Lower lobe of right lung (tissue), 2 donors: ENCODE measurements at regions not wholly inside any gene's neighbourhood (a gene's known extent, or its start where the extent isn't known, plus 50 kb on each side); places are given as distances from the start of the nearest gene placed in this dataset.
"Not testable (repeated sequence)": the region's sequence is repeated elsewhere in the genome, so short reads cannot be mapped to it uniquely, and the experiment has no call there.

Experiments
- ATAC-seq, 2 donors: fragments of 200-7000 bp; cut with Tn5 transposase; one replicate each; pipeline ENCODE4 v1.9.1; 2020 to 2022; ENCODE audit warnings: mild to moderate bottlenecking in 2 of 2, moderate library complexity in 2 of 2
- DNase-seq: peaks from one replicate; pipeline ENCODE4 v3.0.0-alpha.2; 2020
- H3K27ac ChIP-seq: fragments of 200-600 bp; one replicate; pipeline ENCODE4 v1.8.0; 2022
- H3K27me3 ChIP-seq: fragments of 200-600 bp; one replicate; pipeline ENCODE4 v1.8.0; 2022; ENCODE audit warnings: low read depth
- H3K36me3 ChIP-seq: fragments of 200-600 bp; one replicate; pipeline ENCODE4 v1.8.0; 2022; ENCODE audit warnings: mild to moderate bottlenecking
- H3K4me1 ChIP-seq: fragments of 200-600 bp; one replicate; pipeline ENCODE4 v1.8.0; 2022
- H3K4me3 ChIP-seq: fragments of 200-600 bp; one replicate; pipeline ENCODE4 v1.8.0; 2022; ENCODE audit warnings: mild to moderate bottlenecking
- H3K9me3 ChIP-seq: fragments of 200-600 bp; one replicate; pipeline ENCODE4 v1.8.0; 2022
- CTCF ChIP-seq: fragments of 200-600 bp; IDR thresholded peaks from one replicate; pipeline ENCODE4 v1.8.0; 2022; ENCODE audit warnings: antibody characterized with exemption, mild to moderate bottlenecking
- intact Hi-C: fragments of 100-400 bp; cut with DNase I; formaldehyde crosslinking; loops from one replicate; pipeline ENCODE4 v1.11.0; 2022
- donor health status: DM: no; HTN: yes; CAD: no; lungs with severe emphysema.

DNA sequence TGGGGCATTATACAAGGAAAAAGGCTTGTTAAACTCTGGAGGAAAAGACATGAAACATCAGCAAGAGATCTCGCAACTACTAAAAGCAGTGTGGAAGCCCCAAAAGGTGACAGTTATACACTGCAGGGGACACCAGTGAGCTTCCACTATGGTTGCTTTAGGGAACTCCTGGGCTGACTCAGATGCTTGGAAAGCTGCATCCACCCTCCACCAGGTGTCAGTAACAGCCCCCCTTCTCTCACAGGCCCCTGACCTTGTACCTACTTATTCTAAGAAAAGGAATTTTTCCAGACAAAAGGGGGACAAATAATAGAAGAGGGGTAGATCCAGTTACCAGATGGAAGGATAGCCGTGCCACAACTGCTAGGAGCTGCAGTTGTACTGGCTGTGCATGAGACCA is 154.4 kb upstream of the COX7C start:
- TF ChIP-seq CTCF = no peak
- Histone ChIP-seq H3K4me3 (no peak overlapping the region), H3K36me3 (no peaks in the 10 kb centered on the region), H3K4me1 (no peaks in the 10 kb centered on the region), H3K27ac (no peak overlapping the region), H3K9me3 (peaks cover 22% of the 10 kb centered on the region), H3K27me3 (no peaks in the 10 kb centered on the region)
- ATAC-seq = no peak
- intact Hi-C loops = no loop called here
- DNase-seq = no peak

- intact Hi-C loops = no loop called here
Observed at GRCh38 chr5:86465052-86465838, 152.5 kb upstream of the COX7C start.

DNA sequence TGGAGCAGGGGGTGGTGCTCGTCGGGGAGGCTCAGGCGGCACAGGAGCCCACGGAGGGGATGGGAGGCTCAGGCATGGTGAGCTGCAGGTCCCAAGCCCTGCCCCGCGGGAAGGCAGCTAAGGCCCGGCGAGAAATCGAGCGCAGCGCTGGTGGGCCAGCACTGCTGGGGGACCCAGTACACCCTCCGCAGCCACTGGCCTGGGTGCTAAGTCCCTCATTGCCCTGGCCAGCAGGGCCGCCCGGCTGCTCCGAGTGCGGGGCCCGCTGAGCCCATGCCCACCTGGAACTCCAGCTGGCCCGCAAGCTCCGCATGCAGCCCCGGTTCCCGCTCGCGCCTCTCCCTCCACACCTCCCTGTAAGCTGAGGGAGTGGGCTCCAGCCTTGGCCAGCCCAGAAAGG is 151.0 kb upstream of the COX7C start:
- H3K4me1 ChIP-seq, H3K36me3 ChIP-seq, intact Hi-C loops, H3K4me3 ChIP-seq, DNase-seq, ATAC-seq, H3K27ac ChIP-seq, H3K27me3 ChIP-seq: not testable (repeated sequence)
- peaks cover 22% of the 10 kb centered on the region for H3K9me3 ChIP-seq

More at GRCh38 chr5:86465052-86465838, 152.5 kb upstream of the COX7C start:
- DNase-seq (no peak), ATAC-seq (no peak)
- Histone ChIP-seq H3K4me1 (no peaks in the 10 kb centered on the region), H3K4me3 (no peak overlapping the region), H3K9me3 (peaks cover 22% of the 10 kb centered on the region), H3K36me3 (no peaks in the 10 kb centered on the region), H3K27ac (no peak overlapping the region), H3K27me3 (no peaks in the 10 kb centered on the region)
- TF ChIP-seq CTCF = no peak

GRCh38 chr5:86482008-86482407 is 135.7 kb upstream of the COX7C start:
- Histone ChIP-seq H3K27me3 (no peaks in the 10 kb centered on the region), H3K36me3 (no peaks in the 10 kb centered on the region), H3K9me3 (no peaks in the 10 kb centered on the region), H3K4me3 (no peak overlapping the region), H3K27ac (no peak overlapping the region), H3K4me1 (no peaks in the 10 kb centered on the region)
- DNase-seq = no peak
- no peak for TF ChIP-seq CTCF
- ATAC-seq = no peak
- intact Hi-C loops = no loop called here

- TF ChIP-seq CTCF = no peak
- Histone ChIP-seq H3K27me3 (no peaks in the 10 kb centered on the region), H3K27ac (no peak overlapping the region), H3K4me1 (no peaks in the 10 kb centered on the region), H3K4me3 (no peak overlapping the region), H3K9me3 (no peaks in the 10 kb centered on the region), H3K36me3 (no peaks in the 10 kb centered on the region)
- no peak for ATAC-seq
- no peak for DNase-seq
- intact Hi-C loops = no loop called here
Observed at GRCh38 chr5:86493777-86494176, 124.0 kb upstream of the COX7C start.

GRCh38 chr5:86500947-86501346 is 116.8 kb upstream of the COX7C start:
- Histone ChIP-seq H3K27ac (no peak overlapping the region), H3K4me3 (no peak overlapping the region), H3K27me3 (no peaks in the 10 kb centered on the region), H3K9me3 (no peaks in the 10 kb centered on the region), H3K36me3 (no peaks in the 10 kb centered on the region), H3K4me1 (no peaks in the 10 kb centered on the region)
- DNase-seq (no peak), ATAC-seq (no peak)
- TF ChIP-seq CTCF = no peak
- intact Hi-C loops = no loop called here
